ENCODE measurements at regions not wholly inside any gene's neighbourhood (a gene's known extent, or its start where the extent isn't known, plus 50 kb on each side); places are given as distances from the start of the nearest gene placed in this dataset.
A peak's percentile ranks its signal among the peaks of the same experiment; 100 is the strongest.

DNA sequence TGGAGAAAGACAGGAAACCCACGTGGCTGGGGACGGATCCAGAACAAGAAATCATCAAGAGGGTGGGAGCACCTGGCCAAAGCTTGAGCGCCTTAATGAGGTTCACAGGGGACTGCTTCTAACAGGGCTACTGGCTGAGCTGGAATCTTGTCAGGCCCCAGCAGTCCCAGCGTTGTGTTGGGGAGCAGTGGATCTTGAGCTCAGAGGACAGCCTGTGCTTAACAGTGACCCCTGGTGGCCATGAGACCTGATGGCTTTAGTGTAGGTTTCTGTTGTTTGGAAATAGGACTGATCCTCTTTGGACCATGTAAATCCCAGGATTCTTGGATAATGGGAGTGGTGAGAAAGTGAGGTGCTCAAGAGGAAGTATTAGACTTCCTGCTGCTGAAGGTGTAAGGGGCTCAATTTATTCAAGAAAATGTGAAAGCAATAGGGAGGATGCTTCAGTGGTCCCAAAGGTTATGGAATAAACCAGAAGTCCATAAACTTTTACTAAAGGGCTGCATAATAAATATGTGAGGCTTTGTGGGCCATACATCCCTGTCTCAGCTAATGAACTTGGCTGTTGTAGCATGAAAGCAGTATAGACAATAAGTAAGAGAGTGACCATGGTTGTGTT is 216.2 kb downstream of the NFATC2 start:
- TF ChIP-seq, protein P1, sequence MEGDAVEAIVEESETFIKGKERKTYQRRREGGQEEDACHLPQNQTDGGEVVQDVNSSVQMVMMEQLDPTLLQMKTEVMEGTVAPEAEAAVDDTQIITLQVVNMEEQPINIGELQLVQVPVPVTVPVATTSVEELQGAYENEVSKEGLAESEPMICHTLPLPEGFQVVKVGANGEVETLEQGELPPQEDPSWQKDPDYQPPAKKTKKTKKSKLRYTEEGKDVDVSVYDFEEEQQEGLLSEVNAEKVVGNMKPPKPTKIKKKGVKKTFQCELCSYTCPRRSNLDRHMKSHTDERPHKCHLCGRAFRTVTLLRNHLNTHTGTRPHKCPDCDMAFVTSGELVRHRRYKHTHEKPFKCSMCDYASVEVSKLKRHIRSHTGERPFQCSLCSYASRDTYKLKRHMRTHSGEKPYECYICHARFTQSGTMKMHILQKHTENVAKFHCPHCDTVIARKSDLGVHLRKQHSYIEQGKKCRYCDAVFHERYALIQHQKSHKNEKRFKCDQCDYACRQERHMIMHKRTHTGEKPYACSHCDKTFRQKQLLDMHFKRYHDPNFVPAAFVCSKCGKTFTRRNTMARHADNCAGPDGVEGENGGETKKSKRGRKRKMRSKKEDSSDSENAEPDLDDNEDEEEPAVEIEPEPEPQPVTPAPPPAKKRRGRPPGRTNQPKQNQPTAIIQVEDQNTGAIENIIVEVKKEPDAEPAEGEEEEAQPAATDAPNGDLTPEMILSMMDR (conservative IDR thresholded peaks at IDR 0.05; ENCODE audit: low read length), result peak; percentile 66
- H3K4me3 ChIP-seq (ENCODE audit: low read length), result no peak overlapping the region
- DNase-seq (ENCODE audit: low read depth), result peak; percentile 45

DNA sequence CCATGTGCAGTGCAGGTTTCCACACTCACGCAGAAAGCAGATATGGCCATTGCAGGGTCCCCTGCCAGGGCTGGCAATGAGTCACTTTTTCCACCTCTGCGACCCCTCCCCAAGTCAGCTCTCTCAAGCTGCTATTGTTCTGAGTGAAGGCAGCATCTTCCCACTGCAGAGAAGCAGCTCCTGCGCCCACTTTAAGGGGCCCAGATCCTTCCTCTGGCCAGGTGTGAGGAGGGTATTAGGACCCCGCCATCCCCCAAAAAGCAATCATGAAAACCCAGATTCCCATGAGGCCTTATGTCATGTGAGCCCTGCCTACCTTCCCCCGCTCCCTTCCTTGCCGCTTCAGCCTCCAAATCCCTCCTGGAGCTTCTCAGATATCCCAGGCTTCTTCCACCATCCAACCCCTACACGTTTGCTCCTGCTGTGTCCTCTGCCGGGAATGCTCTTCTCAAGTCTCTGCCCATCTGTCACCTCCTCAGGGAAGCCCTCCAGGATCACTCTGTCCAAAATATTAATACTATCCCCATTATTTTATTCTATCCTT is 220.3 kb downstream of the NFATC2 start:
- TF ChIP-seq, protein P1 (conservative IDR thresholded peaks at IDR 0.05; ENCODE audit: low read length), result no peak
- no peak overlapping the region for H3K4me3 ChIP-seq (ENCODE audit: low read length)
- no peak for DNase-seq (ENCODE audit: low read depth)

DNA sequence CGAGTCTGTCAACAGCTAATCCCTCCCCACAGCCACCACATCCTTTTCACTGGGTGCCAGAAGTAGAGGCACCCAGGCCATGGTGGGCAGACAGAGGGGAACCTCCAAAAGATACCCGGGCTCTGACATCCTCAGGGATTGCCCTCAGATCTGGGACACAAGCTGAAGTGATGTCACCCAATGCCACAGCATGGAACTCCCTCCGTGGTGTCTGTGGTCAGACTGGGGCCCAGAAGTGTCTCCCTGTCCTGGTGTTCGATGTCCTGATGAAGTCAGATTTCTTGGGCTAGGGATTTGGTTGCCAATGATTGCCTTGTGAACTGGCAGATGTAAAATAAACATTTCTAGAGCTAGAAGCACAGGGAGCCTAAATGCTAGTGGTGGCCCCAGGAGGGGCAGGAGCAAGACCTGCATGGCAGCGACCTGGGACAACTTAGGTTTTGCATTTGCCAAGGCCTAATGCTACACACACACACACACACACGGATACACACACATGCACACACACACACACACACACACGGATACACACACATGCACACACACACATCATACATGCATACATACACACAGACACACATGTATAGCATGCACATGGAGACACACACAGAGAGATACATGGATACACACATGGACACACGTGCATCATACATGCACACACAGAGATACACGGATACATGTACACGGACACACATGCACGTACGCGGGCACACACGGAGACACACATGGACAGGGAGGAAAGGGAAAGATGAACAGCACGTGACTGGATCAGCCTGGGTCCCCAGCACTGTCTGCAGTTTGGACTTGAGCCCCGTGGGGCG is 221.0 kb downstream of the NFATC2 start:
- TF ChIP-seq, protein P1 (conservative IDR thresholded peaks at IDR 0.05; ENCODE audit: low read length), result no peak
- H3K4me3 ChIP-seq (ENCODE audit: low read length), result no peak overlapping the region

DNA sequence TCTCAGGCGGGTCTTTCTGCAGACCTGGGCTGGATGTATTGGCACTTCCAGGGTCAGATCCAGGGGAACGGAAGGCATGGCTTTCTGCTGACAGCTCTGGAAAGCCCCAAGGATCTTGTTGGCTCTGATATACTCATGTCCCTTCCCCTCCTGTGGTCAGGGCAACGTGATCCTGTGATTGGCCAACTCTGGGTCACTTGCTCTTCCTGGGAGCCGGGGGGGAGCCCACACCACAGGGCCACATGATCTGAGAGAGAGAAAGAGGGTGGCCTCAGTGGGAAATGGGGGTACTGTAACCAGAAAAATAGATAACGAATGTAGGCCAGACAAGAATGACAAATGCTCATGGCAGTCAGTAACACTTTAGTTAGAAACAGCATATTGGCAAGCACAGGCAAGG is 223.0 kb downstream of the NFATC2 start:
- no peak overlapping the region for H3K4me3 ChIP-seq (ENCODE audit: low read length)
- no peak for DNase-seq (ENCODE audit: low read depth)
- TF ChIP-seq, protein P1 (conservative IDR thresholded peaks at IDR 0.05; ENCODE audit: low read length), result no peak

More for the DNA sequence above, 221.0 kb downstream of the NFATC2 start:
- DNase-seq (ENCODE audit: low read depth), result no peak

DNA sequence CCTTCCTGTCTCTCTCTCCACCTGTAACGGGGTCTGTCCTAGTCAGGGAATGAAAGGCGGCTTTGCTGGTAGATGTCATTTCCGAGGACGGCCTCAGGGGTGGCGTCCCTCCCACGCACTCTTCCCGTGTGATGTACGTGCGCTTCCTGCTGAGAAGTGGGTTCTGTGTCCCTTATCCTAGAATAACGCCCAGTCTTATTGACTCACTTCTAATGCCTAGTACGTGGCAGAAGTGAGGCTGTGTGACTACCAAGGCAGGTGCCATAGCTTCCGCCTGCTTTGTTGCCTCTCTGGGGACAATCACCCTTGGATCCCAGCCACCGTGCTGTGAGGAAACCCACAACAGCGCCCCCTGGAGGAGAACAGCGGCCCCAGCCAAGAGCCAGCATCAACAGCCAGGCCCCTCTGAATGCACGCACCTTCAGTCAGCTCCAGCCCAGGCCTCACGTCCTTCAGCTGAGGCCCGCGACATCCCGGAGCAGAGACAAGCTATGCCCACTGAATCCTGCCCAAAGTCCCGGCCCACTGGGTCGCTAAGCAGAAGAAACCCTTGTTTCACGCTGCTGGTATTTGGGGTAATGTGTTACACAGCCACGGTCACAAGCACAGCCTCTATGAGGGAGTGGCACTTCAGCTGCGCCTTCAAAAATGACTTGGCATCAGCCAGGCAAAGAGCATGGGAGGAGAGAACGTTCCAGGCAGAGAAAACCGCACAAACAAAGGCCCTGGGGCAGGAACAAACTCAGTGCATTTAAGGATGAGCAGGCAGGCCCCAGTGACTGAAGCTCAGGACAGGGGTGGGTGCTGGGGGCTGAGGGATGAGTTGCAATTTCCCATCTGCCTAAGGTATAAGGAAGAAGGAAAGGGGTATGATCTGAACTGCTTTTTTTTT is 224.2 kb downstream of the NFATC2 start:
- DNase-seq (ENCODE audit: low read depth), result no peak
- H3K4me3 ChIP-seq (ENCODE audit: low read length), result no peak overlapping the region
- TF ChIP-seq, protein P1 (conservative IDR thresholded peaks at IDR 0.05; ENCODE audit: low read length), result peak; percentile 40

DNA sequence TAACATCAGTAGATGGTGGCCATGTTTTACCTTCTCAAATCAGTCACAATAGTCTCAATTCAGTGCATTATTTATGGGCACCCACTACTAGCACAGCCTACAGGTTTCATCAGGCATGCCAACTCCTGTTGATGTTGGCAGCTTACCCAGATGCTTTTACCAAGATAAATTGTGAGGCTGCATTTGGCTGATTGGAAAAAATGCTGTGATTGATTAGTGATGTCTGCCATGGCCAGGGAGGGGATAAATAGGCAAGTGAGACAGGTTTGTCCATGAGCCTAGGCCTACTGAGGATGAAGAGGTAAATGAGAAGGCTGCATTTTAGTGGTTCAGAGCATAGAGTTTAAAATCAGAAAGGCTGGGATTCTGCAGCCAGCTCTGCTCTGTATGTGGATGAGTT is 227.1 kb downstream of the NFATC2 start:
- TF ChIP-seq, protein P1 (conservative IDR thresholded peaks at IDR 0.05; ENCODE audit: low read length), result no peak
- H3K4me3 ChIP-seq (ENCODE audit: low read length), result no peak overlapping the region

More for the DNA sequence above, 227.1 kb downstream of the NFATC2 start:
- DNase-seq (ENCODE audit: low read depth), result no peak
